ENCODE measurements at regions not wholly inside any gene's neighbourhood (a gene's known extent, or its start where the extent isn't known, plus 50 kb on each side); places are given as distances from the start of the nearest gene placed in this dataset.

DNA sequence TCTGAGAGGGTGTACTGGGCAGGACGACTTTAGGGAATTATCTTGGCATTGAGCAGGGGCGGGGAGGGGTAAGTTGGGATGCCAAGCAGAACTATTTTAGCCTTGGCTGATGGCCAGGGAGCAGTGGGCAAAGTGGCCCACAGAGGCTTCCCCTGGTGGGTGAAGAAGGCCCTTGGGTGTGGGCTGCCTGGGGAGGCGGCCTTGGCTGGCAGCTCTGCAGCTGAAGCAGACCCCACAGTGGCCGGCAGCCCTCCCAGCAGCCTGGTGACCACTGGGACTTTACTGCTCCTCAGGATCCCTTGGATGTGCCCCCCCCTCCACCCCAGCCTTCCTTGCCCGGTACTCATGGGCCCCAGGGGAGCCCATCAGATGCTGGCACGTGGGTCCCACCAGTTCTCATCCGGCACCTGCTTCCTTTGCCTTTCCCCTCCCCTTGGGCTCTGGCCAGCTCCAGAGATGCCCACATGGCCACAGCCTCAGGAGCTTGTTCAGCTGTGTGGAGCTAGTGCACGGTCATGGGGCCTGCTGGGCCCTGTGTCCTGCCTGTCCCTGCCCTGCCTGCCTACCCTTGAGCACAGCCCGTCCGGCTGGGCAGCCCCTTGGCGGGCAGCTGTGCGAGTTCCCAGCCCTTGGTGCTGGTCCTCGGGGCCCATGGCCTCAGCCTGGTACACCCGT is 122.1 kb upstream of the HS6ST1 start:
- TF ChIP-seq CTCF (IDR thresholded peaks at IDR 0.05; ENCODE audit: low read depth, low read length), result no peak
- no peak for TF ChIP-seq EZH2phosphoT487 (IDR thresholded peaks at IDR 0.05; ENCODE audit: low read depth)
